Stimulated activated CD4-positive, alpha-beta T cell treated with anti-CD3 and anti-CD28 coated beads, Interleukin-1b, Interleukin-23, amount 100 ng/mL, for 48 hours (primary cell): ENCODE measurements at regions not wholly inside any gene's neighbourhood (a gene's known extent, or its start where the extent isn't known, plus 50 kb on each side); places are given as distances from the start of the nearest gene placed in this dataset.

Source experiments
- DNase-seq: peaks from one replicate; pipeline ENCODE4 v3.0.0-alpha.2; 2020

GRCh38 chr17:34699181-34699580 lies 119.8 kb downstream of the TMEM132E start:
- no peak for DNase-seq

- DNase-seq = no peak
Observed at GRCh38 chr17:34692920-34693319, 113.5 kb downstream of the TMEM132E start.
